ENCODE measurements at regions not wholly inside any gene's neighbourhood (a gene's known extent, or its start where the extent isn't known, plus 50 kb on each side); places are given as distances from the start of the nearest gene placed in this dataset.

- no peak for DNase-seq
These were observed 276.0 kb downstream of the SKIDA1 start for GRCh38 chr10:21249435-21249834.

- no peak for DNase-seq
These were observed 277.9 kb downstream of the SKIDA1 start for GRCh38 chr10:21247592-21247991.

- DNase-seq, result no peak
These were observed 279.3 kb downstream of the SKIDA1 start for GRCh38 chr10:21246178-21246577.

- DNase-seq, result no peak
These were observed 281.7 kb downstream of the SKIDA1 start for GRCh38 chr10:21243748-21244257.

- no peak for DNase-seq
These were observed 282.6 kb downstream of the SKIDA1 start for GRCh38 chr10:21242915-21243314.

GRCh38 chr10:21238717-21239116 lies 286.8 kb downstream of the SKIDA1 start:
- DNase-seq, result no peak

- no peak for DNase-seq
These were observed 287.4 kb downstream of the SKIDA1 start for GRCh38 chr10:21238044-21238443.

- no peak for DNase-seq
These were observed 290.7 kb downstream of the SKIDA1 start for GRCh38 chr10:21234761-21235160.

GRCh38 chr10:21230219-21230618 lies 295.3 kb downstream of the SKIDA1 start:
- no peak for DNase-seq

- DNase-seq, result no peak
These were observed 307.6 kb downstream of the SKIDA1 start for GRCh38 chr10:21217748-21218367.

- no peak for DNase-seq
These were observed 308.4 kb downstream of the SKIDA1 start for GRCh38 chr10:21217107-21217506.

- DNase-seq, result no peak
These were observed 311.2 kb downstream of the SKIDA1 start for GRCh38 chr10:21214329-21214728.

- DNase-seq, result no peak
These were observed 312.1 kb downstream of the SKIDA1 start for GRCh38 chr10:21213381-21213780.

- no peak for DNase-seq
These were observed 312.6 kb downstream of the SKIDA1 start for GRCh38 chr10:21212912-21213311.

- no peak for DNase-seq
These were observed 313.1 kb downstream of the SKIDA1 start for GRCh38 chr10:21212348-21212747.

- no peak for DNase-seq
These were observed 312.4 kb upstream of the NEBL start for GRCh38 chr10:21209495-21209894.

GRCh38 chr10:21208666-21209316 lies 311.7 kb upstream of the NEBL start:
- no peak for DNase-seq

- DNase-seq, result no peak
These were observed 310.9 kb upstream of the NEBL start for GRCh38 chr10:21207852-21208646.

GRCh38 chr10:21205328-21205727 lies 308.2 kb upstream of the NEBL start:
- no peak for DNase-seq

- no peak for DNase-seq
These were observed 306.5 kb upstream of the NEBL start for GRCh38 chr10:21203473-21204107.

- no peak for DNase-seq
These were observed 305.8 kb upstream of the NEBL start for GRCh38 chr10:21202776-21203462.

GRCh38 chr10:21199501-21199900 lies 302.4 kb upstream of the NEBL start:
- DNase-seq, result no peak

GRCh38 chr10:21197838-21198237 lies 300.7 kb upstream of the NEBL start:
- no peak for DNase-seq

Data from NCI-H1417 treated with DMSO at 0.1 percent for 48 hours (cell line).